NCI-H345 treated with DMSO at 0.1 percent for 48 hours (cell line): ENCODE measurements at regions not wholly inside any gene's neighbourhood (a gene's known extent, or its start where the extent isn't known, plus 50 kb on each side); places are given as distances from the start of the nearest gene placed in this dataset.
"Not testable (repeated sequence)": the region's sequence is repeated elsewhere in the genome, so short reads cannot be mapped to it uniquely, and the experiment has no call there.

ENCODE experiments used
- DNase-seq: peaks from one replicate; lab custom pipeline; 2025; ENCODE audit not compliant: unreplicated experiment; lab: John Stamatoyannopoulos, UW

- no peak for DNase-seq
Observed at GRCh38 chr17:16888413-16889087, 83.4 kb downstream of the TNFRSF13B start.

- no peak for DNase-seq
Observed at GRCh38 chr17:16887523-16888095, 84.3 kb downstream of the TNFRSF13B start.

DNA sequence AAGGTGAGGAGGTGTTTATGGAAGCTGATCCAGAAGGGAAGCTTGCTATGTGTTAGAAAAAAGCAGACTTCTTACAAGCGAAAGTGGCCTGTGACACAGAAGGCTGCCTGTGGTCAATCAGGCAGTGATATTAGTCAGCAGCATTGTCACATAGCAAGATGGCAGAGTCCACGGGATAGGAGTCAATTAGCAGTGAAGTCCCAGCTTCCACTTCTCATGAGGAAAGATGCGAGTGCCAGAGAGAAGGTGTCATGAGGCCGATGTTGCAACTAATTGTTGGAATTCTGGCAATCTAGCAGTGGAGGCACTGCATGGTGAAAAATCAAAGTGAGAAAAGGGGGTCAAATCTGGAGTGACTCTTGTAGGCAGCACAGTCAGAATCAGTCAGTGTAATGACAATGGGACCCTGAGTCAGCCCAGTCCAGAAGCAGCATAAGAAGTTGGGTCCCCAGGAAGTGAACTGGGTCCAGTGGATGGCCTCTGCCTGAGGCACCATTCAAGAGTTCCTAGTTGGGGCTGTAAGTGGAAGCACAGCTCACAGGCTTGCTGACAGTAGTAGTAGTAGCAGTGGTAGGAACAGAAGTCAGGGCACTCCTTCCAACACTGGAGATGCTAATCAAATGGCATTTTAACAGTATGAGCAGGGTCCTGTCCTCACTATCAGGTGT, 85.1 kb downstream of the TNFRSF13B start:
- DNase-seq: no peak

DNA sequence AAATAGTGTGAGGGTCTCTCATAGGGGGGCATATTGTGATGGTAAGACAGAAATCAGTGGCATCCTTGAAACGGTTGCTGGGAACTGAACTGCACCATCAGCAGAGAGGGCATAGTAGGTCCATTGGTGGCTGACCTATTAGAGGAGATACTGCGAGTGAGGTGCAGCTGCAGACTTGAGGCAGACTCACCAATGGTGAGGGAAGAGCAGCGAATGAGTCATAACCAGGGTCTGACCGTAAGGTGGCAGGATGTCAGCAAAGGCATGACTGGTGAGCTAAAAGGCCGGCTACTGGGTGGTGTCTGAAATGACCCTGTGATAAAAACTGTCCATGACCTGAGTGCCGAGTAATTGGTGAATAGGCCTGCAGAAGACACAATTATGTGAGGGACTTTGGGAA, 86.7 kb downstream of the TNFRSF13B start:
- DNase-seq: not testable (repeated sequence)

DNA sequence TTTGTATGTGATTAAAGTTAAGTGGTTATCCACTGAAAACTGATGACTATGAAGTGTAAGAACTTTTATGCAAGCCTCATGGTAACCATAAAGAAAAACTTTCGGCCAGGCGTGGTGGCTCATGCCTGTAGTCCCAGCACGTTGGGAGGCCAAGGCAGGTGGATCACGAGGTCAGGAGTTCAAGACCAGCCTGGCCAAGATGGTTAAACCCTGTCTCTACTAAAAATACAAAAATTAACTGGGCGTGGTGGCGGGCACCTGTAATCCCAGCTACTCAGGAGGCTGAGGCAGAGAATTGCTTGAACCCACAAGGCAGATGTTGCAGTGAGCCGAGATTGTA, 89.0 kb downstream of the TNFRSF13B start:
- DNase-seq: not testable (repeated sequence)

DNA sequence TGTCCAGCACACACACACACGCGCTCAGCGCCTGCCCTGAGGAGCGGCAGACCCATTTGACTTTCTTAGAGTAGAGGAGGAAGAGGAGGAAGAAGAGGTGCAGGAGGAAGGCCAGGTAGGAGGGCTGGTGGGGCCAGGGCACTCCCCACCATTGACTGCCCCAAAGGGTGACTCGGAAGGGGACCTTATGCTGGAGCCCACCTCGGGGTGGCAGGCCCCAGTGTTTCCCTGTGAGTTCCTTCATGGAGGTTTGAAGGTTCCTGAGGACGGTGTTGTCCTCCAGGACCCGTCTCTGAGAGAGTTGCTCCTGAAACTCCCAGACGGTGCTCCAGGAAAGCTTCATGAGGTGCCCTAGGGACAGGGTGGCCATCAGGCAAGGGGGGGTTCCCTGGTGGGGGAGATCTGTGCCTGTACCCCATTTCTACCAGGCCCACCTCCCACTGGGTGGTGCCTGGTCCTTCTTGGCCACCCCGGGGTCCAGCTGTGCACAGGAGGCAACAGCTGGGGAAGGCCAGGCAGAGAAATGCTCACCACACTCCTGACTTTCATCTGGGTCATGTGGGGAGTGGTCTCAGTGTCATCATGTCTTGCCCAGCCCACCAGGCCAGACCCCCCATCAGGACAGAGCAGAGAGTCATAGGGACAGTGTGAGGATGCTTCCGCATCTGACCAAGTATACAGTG, 89.5 kb downstream of the TNFRSF13B start:
- no peak for DNase-seq

DNA sequence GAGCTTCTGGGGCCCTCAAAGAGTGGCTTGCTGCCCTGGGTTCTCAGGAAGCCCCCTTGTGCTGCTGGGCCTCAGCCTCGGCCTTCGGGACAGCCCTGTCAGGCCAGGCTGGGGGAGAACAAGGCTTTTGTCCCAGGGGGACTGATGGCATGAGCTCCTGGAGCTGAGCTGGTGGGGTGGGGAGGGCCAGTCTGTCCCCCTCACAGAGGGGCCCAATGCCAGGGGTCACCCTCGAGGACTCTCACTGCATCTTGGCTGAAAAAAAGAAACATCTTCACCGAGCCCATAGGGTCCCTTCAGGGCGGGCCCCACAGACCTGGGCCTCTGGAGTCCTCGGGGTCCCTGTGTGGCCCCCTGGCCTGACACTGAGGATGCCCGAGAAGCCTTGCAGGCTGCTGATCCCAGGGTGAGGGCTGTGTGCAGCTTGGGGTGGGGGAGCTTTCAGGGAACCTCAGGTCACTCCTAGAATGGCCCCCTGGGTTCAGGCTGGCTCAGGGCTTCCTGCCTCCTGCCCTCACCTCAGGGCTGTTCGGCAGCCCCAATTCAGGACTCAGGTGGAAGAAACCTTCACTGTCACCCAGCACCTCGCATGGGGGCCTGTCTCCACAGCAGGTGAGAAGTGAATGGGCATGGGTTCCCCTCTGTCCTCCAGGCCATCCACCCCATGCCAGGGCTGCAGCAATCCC, 90.5 kb downstream of the TNFRSF13B start:
- no peak for DNase-seq

GRCh38 chr17:16880843-16881230, 91.1 kb downstream of the TNFRSF13B start:
- no peak for DNase-seq

DNA sequence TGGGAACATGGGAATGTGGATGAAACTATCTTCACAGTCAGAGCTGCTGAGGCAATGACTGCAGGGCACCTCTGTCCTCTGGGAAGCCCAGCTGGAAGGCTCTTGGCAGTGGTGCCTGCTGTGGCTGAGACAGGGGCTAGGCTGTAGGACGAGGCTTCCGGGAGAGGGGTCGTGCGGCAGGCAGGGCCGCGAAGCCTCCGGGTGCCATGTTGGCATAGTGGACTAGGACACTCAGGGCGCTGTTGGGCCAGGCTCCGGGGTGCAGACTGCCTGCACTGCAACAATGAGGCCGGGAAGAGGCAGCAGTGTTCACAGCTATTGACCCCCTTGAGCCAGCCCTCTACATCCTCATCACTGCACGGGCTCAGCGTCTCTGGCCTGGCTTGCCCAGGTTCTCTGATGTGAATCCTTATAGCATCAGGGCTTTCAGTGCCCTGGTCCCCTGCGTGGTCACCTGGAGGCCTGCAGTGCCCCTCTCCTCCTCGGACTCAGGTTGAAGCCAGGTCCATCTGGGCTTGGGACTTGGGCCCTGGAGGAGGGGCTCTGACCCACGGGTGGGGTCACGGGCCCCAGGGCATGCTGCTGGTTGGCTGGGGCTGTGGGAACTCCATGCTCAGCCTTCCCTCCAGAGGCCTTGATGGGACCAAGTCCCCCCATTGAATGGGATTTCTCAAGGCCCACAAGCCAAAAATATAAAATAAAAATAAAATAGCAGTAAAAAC, 91.6 kb downstream of the TNFRSF13B start:
- DNase-seq: no peak

DNA sequence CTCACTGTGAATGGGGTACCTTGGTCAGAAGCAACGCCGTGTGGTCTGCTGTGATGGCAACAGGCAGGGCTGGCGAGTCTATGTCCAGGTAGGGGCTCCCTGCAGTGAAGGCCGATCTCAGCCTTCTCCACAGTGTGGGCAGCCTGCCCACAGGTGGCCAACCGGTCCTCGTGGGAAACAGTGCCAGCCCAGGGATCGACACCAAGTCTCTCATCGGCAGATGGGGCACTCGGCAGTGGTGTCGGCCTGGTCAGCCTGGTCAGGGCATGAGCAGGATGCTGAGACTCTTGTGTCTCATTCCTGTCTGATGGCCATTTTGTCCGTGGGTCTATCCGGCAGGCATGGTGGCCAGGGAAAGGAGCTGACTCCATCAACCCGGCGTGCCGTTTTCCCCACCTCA, 92.2 kb downstream of the TNFRSF13B start:
- DNase-seq: no peak

- no peak for DNase-seq
Observed at GRCh38 chr17:16878606-16879005, 93.3 kb downstream of the TNFRSF13B start.

DNA sequence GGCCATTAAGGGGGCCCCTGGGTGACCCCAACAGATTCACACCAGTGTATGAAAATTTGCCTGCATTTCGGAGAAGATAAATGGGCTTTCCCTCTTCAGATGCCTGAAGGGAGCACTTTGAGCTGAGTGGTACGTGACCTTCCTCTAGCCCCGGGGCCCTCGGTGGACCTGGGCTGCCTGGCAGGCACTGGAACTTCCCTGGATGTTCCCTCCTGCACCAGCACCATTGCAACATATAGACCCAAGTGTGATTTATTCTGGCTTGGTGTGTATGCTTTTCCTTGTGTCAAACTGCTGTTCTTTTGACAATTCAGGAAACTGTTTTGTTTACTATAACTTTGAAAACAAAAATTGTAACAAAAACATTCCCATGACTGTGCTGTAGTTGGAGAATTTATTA, 93.8 kb downstream of the TNFRSF13B start:
- DNase-seq: no peak

DNA sequence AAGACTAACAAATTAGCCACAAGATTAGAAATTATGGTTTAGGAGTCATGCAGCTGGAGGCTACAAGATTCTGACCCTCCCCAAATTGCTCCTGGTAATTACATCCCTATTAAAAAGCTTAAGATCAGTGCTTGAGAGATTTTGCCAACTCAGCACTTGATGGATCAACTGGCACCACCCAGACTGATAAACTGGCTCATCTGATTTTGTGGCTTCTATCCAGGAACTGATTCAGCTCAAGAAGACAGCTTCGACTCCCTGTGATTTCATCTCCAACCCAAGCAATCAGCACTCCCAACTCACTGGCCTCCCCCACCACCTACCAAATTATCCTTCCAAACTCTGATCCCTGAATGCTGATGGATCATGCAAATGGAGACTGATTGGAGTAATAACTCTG, 94.8 kb downstream of the TNFRSF13B start:
- no peak for DNase-seq

GRCh38 chr17:16875662-16876061, 96.3 kb downstream of the TNFRSF13B start:
- DNase-seq: no peak

DNA sequence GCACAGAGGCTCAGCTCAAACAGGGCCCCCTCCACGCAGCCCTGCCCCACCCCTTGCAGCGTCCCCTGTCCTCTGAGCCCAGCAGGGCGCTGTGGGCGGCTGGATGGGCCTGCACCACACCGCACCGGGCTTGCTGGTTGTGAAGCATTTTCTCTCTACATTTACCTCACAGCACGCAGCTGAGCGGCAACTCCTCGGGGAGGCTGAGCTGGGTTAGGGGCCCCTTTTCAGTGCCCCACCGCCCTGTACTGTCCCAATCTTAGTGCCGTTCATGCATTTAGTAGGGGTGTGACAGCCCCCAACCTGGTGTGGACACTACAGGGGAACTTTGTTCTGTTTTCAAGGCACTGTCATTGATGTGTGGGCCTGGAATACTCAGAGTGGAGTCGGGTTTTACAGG, 97.7 kb downstream of the TNFRSF13B start:
- DNase-seq: not testable (repeated sequence)

GRCh38 chr17:16873174-16874035, 98.5 kb downstream of the TNFRSF13B start:
- no peak for DNase-seq

- no peak for DNase-seq
Observed at GRCh38 chr17:16872351-16873173, 99.4 kb downstream of the TNFRSF13B start.

GRCh38 chr17:16871446-16872190, 100.3 kb downstream of the TNFRSF13B start:
- DNase-seq: peak; percentile 34
